Activated CD8-positive, alpha-beta memory T cell treated with anti-CD3 and anti-CD28 coated beads for 36 hours (primary cell): ENCODE measurements at regions not wholly inside any gene's neighbourhood (a gene's known extent, or its start where the extent isn't known, plus 50 kb on each side); places are given as distances from the start of the nearest gene placed in this dataset.
"Not testable (repeated sequence)": the region's sequence is repeated elsewhere in the genome, so short reads cannot be mapped to it uniquely, and the experiment has no call there.

Experiments used
- CTCF ChIA-PET: fragments of 350-600 bp; sonication (Branson Sonifier 250); formaldehyde crosslinking; loops from one replicate; lab custom pipeline; 2021; ENCODE audit warnings: antibody characterized with exemption; lab: Charles Lee
- POLR2A ChIA-PET: fragments of 350-600 bp; sonication (Branson Sonifier 250); formaldehyde crosslinking; loops from one replicate; lab custom pipeline; 2021; ENCODE audit warnings: antibody characterized with exemption; lab: Charles Lee

- POLR2A ChIA-PET, result no interaction called here
- CTCF ChIA-PET, result no interaction called here
Measured at GRCh38 chrX:88828011-88828410, 81.0 kb downstream of the CPXCR1 start.

- ChIA-PET CTCF (no interaction called here), POLR2A (no interaction called here)
Measured at GRCh38 chrX:88830111-88830510, 83.1 kb downstream of the CPXCR1 start.

- CTCF ChIA-PET, POLR2A ChIA-PET: not testable (repeated sequence)
Measured at GRCh38 chrX:88837721-88838120, 90.7 kb downstream of the CPXCR1 start.

DNA sequence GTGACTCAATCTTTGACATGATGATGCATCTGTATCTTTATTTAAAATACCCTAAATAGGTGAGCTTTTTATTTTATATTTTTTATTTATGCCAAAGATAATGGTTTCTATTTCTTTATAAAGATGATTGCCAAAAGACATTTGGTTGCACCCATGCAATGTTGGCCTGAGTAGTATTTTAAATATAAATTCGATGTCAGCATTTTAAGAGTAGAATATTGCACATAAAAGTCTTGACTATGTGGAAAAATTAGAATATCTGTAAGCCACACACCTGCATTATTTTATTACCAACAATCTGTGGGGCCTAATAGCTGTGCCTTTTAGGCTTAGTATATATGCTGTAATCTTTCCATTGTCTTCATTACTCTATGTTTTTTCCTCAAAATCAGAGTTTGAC lies 91.4 kb downstream of the CPXCR1 start:
- ChIA-PET POLR2A (no interaction called here), CTCF (no interaction called here)

DNA sequence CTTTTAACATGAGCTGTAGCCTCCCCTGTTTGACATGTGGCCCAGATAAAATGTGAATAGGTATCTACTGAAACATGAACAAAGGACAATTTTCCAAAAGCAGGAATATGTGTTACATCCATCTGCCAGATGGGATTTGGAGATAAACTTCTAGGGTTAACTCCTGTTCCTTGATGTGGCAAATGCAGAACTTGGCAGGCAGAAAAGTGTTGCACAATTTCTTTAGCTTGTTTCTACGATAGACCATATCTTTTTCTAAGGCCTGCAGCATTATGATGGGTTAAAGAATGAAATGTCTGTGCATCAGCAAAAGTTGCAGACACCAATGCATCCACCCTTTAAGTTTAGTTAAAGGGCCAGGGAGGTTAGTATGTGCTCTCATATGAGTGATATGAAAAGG lies 96.8 kb downstream of the CPXCR1 start:
- CTCF ChIA-PET, POLR2A ChIA-PET: not testable (repeated sequence)

DNA sequence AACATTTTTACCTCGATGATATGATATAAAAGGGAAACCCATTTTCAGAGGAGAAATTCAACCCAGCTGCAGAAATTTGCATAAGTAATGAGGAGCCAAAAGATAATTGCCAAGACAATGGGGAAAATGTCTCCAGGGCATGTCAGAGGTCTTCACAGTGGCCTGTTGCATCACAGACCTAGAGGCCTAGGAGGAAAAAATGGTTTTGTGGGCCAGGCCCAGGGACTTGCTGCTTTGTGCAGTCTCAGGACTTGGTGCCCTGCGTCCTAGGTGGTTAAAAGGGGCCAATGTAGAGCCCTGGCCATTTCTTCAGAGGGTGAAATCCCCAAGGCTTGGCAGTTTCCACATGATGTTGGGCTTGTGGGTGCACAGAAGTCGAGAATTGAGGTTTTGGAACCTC lies 106.9 kb downstream of the CPXCR1 start:
- ChIA-PET POLR2A (no interaction called here), CTCF (no interaction called here)

DNA sequence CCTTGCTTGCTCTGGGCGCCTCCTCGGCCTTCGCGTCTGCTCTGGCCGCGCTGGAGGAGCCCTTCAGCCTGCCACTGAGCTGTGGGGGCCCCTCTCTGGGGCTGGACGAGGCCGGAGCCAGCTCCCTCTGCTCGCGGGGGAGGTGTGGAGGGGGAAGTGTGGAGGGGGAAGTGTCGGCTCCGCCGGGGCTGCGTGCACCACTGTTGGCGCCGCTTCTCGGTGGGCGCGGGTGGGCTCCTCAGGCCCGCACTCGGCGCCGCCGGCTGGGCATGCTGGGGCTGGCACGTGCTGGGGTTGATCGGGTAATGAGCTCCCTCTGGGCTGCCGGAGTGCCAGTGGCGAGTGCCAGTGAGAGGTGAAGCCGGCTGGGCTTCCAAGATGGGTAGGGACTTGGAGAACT lies 116.7 kb downstream of the CPXCR1 start:
- POLR2A ChIA-PET, result no interaction called here
- CTCF ChIA-PET, result no interaction called here

DNA sequence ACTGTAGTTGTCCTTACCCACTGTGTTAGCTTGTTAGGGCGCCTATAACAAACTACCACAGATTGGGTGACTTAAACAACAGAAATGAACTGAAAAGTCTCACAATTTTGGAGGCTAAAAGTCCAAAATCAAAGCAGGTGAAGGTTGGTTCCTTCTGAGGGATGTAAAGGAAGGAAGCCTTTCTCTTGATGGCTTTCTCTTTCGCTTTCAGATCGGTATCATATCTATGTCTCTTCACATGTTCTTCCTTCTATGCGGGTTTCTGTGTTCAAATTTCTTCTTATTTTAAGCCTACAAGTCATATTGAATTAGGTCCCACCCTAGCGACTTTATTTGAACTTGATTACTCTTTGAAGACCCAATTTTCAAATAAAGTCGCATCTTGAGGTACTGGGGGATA lies 118.6 kb downstream of the CPXCR1 start:
- POLR2A ChIA-PET, result no interaction called here
- CTCF ChIA-PET, result no interaction called here

GRCh38 chrX:88881536-88881935 lies 134.5 kb downstream of the CPXCR1 start:
- ChIA-PET CTCF (no interaction called here), POLR2A (no interaction called here)

- POLR2A ChIA-PET, result no interaction called here
- CTCF ChIA-PET, result no interaction called here
Measured at GRCh38 chrX:88883200-88883599, 136.2 kb downstream of the CPXCR1 start.

GRCh38 chrX:88886908-88887307 lies 139.9 kb downstream of the CPXCR1 start:
- CTCF ChIA-PET, result no interaction called here
- POLR2A ChIA-PET, result no interaction called here

DNA sequence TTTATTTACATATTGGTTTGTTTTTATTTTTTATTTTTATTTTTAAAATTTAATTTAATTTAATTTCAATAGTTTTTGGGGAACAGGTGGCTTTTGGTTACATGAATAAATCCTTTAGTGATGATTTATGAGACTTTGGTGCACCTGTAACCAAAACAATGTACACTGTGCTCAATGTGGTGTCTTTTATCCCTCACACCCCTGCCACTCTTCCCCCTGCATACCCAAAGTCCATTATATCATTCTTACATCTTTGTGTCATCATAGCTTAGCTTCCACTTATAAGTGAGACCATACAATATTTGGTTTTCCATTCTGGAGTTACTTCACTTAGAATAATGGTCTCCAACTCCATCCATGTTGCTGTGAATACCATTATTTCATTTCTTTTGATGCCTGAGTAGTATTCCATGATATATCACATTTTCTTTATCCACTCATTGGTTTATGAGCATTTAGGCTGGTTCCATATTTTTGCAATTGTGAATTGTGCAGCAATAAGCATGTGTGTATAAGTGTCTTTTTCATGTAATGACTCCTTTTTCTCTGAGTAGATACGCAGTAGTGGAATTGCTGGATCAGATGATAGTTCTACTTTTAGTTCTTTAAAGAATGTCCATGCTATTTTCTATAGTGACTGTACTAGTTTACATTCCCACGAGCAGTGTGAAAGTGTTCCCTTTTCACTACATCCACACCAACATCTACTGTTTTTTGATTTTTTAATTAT lies 157.1 kb downstream of the CPXCR1 start:
- POLR2A ChIA-PET, result no interaction called here

DNA sequence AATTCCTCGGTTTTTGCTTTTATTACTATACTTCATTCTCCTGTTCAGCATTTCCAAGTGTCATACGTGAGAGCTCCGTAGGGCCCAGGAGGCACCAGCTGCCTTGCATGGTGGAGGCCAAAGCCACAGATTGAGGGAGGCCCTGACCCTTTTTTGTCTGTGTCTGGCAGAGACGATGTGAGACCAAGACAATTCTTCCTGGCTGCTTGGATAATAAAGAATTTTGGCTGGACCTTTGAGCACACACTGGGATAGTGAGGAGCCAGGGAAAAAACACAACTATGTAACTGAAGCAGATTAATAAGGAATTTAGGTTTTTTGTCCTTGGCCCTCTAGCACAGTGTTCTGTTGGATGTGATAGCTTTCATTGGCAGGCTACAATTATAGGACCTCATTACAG lies 161.0 kb downstream of the CPXCR1 start:
- ChIA-PET POLR2A (no interaction called here), CTCF (no interaction called here)

More for the DNA sequence above, 157.1 kb downstream of the CPXCR1 start:
- CTCF ChIA-PET, result no interaction called here

DNA sequence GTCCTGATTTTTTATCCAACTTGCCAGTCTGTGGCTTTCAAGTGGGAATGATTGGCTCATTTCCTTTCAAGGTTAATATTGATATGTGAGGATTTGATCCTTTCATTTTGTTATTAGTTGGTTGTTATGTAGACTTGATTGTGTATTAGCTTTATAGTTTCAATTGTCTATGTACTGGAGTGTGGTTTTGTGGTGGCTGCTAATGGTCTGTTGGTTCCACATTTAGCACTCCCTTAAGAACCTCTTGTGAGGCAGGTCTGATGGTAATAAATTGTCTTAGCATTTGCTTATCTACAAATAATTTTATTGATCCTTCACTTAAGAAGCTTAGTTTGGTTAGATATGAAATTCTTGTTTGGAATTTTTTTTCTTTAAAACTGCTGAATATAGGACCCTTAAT lies 190.6 kb downstream of the CPXCR1 start:
- ChIA-PET POLR2A (no interaction called here), CTCF (no interaction called here)

GRCh38 chrX:88940904-88941303 lies 193.9 kb downstream of the CPXCR1 start:
- POLR2A ChIA-PET, result no interaction called here
- CTCF ChIA-PET, result no interaction called here

DNA sequence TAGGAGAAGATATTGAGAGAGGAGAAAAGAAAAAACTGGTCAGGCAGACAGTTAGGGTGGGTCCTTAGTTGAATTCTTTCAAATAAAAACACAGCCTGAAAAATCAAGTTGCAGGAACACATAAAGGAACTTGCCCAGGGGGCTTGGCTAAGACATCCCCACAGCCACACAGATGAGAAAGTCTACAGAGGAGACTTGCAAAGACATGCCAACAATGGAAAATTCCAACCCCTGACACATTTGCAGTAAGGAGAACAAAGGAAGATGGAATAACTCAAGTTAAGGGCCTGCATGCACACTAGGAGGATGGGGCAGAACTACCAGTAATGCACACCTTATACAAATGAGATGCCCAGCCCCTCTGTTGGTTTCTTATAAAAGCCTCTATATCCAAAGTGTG lies 197.6 kb downstream of the CPXCR1 start:
- POLR2A ChIA-PET, result no interaction called here
- CTCF ChIA-PET, result no interaction called here

GRCh38 chrX:88956059-88956458 lies 209.0 kb downstream of the CPXCR1 start:
- CTCF ChIA-PET, POLR2A ChIA-PET: not testable (repeated sequence)

- ChIA-PET POLR2A (no interaction called here), CTCF (no interaction called here)
Measured at GRCh38 chrX:88977835-88978234, 230.8 kb downstream of the CPXCR1 start.

DNA sequence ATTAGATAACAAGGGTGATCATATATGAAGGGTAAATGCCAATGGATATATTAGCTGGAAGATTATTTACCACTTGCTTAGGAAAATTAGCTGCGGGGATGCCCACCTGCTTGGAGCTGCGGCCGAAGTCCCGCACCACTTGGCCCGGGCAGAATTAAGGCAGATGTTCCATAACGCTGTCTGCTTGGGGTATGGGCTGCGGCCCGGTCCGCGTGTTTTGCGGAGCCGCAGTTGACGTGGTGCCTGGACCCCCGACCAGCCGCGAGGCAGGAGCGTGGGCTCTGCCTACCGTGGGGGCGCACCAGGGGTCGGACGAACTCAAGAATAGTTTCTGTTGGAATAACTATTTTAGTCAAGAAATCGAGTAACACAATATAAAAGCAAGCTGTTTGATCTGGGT lies 235.2 kb downstream of the CPXCR1 start:
- ChIA-PET POLR2A (no interaction called here), CTCF (no interaction called here)

- POLR2A ChIA-PET, result no interaction called here
- CTCF ChIA-PET, result no interaction called here
Measured at GRCh38 chrX:88982933-88983332, 235.9 kb downstream of the CPXCR1 start.

DNA sequence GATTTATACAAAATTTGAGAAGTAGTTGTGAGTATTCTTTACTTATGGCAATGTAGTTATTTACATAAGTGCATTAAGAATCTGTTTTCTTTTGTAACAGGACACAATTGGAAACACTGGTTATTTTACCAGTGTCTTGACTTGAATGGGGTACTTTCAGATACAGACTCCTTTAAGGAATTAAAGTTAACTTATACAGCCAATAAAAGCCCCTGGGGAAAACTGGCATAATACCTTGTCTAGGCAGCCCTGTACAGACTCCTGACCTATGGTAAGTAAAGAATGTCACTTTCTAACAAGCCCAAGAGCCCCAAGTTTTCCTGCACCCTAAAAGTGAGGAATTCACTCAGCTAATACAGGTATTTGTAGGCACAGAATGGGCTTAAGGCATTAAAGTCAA lies 241.8 kb downstream of the CPXCR1 start:
- ChIA-PET POLR2A (no interaction called here), CTCF (interaction anchor here (0.5 kb wide), 1 partner anchor 8 kb away, joined by 3 read pairs; no protein-coding TSS in a partner anchor)
